ENCODE measurements at regions not wholly inside any gene's neighbourhood (a gene's known extent, or its start where the extent isn't known, plus 50 kb on each side); places are given as distances from the start of the nearest gene placed in this dataset.
"Not testable (repeated sequence)": the region's sequence is repeated elsewhere in the genome, so short reads cannot be mapped to it uniquely, and the experiment has no call there.

- peaks cover 17% of the 10 kb centered on the region for H3K4me1 Mint-ChIP-seq
- POLR2A ChIA-PET: no interaction called here
- CTCF ChIA-PET: no interaction called here
- H3K9me3 Mint-ChIP-seq: no peaks in the 10 kb centered on the region
- H3K27ac Mint-ChIP-seq: no peak overlapping the region
- no peak for ATAC-seq
- no peaks in the 10 kb centered on the region for H3K36me3 Mint-ChIP-seq
- no peak for DNase-seq (ENCODE audit: low spot score)
- no peaks in the 10 kb centered on the region for H3K27me3 Mint-ChIP-seq (ENCODE audit: low read depth)
- H3K4me3 Mint-ChIP-seq: no peak overlapping the region
- TF ChIP-seq FOXK1 (CRISPR knock-in tag; IDR thresholded peaks at IDR 0.05) (no peak), MYBL2 (CRISPR knock-in tag; IDR thresholded peaks at IDR 0.05) (no peak), RORB (CRISPR knock-in tag; IDR thresholded peaks at IDR 0.05) (no peak), MLX (CRISPR knock-in tag; IDR thresholded peaks at IDR 0.05) (no peak), SMAD4 (CRISPR knock-in tag; IDR thresholded peaks at IDR 0.05) (no peak), RELA (CRISPR knock-in tag; IDR thresholded peaks at IDR 0.05; ENCODE audit: borderline replicate concordance) (no peak), ZNF396 (CRISPR knock-in tag; IDR thresholded peaks at IDR 0.05; ENCODE audit: borderline replicate concordance) (no peak), MAX (CRISPR knock-in tag; IDR thresholded peaks at IDR 0.05) (no peak), ZSCAN18 (CRISPR knock-in tag; IDR thresholded peaks at IDR 0.05) (no peak), IRF2 (CRISPR knock-in tag; IDR thresholded peaks at IDR 0.05; ENCODE audit: borderline replicate concordance, low read depth) (no peak), PREB (CRISPR knock-in tag; IDR thresholded peaks at IDR 0.05; ENCODE audit: borderline replicate concordance) (no peak), STAT6 (CRISPR knock-in tag; conservative IDR thresholded peaks at IDR 0.05; ENCODE audit: low read depth) (no peak), ZNF512 (CRISPR knock-in tag; IDR thresholded peaks at IDR 0.05; ENCODE audit: borderline replicate concordance) (no peak), ZNF219 (CRISPR knock-in tag; IDR thresholded peaks at IDR 0.05; ENCODE audit: borderline replicate concordance) (no peak), TCF7 (CRISPR knock-in tag; IDR thresholded peaks at IDR 0.05; ENCODE audit: low read depth) (no peak), E2F1 (CRISPR knock-in tag; IDR thresholded peaks at IDR 0.05) (no peak)
Observed at GRCh38 chr13:73809561-73809960, 324.6 kb downstream of the KLF12 start.

- no peaks in the 10 kb centered on the region for H3K36me3 Mint-ChIP-seq
- ATAC-seq: no peak
- POLR2A ChIA-PET: no interaction called here
- TF ChIP-seq NFYB (CRISPR knock-in tag; conservative IDR thresholded peaks at IDR 0.05; ENCODE audit: low read depth) (no peak), TCF7 (CRISPR knock-in tag; IDR thresholded peaks at IDR 0.05; ENCODE audit: low read depth) (no peak), ESRRA (CRISPR knock-in tag; IDR thresholded peaks at IDR 0.05; ENCODE audit: borderline replicate concordance) (no peak), ZSCAN18 (CRISPR knock-in tag; IDR thresholded peaks at IDR 0.05) (no peak), MYBL2 (CRISPR knock-in tag; IDR thresholded peaks at IDR 0.05) (no peak), CTCF (IDR thresholded peaks at IDR 0.05) (no peak)
- DNase-seq (ENCODE audit: low spot score): no peak
- no peak overlapping the region for H3K27ac Mint-ChIP-seq
- H3K9me3 Mint-ChIP-seq: no peaks in the 10 kb centered on the region
- H3K4me3 Mint-ChIP-seq: no peak overlapping the region
- CTCF ChIA-PET: no interaction called here
- peaks cover 17% of the 10 kb centered on the region for H3K4me1 Mint-ChIP-seq
- no peaks in the 10 kb centered on the region for H3K27me3 Mint-ChIP-seq (ENCODE audit: low read depth)
Observed at GRCh38 chr13:73808318-73808717, 325.9 kb downstream of the KLF12 start.

GRCh38 chr13:73805326-73805958, 328.8 kb downstream of the KLF12 start:
- peaks cover 17% of the 10 kb centered on the region for H3K4me1 Mint-ChIP-seq
- H3K36me3 Mint-ChIP-seq; H3K4me3 Mint-ChIP-seq; DNase-seq (ENCODE audit: low spot score); H3K27me3 Mint-ChIP-seq (ENCODE audit: low read depth); H3K9me3 Mint-ChIP-seq; H3K27ac Mint-ChIP-seq; POLR2A ChIA-PET; ATAC-seq: not testable (repeated sequence)
- CTCF ChIA-PET: interaction anchor here (0.9 kb wide), 1 partner anchor 38 kb away, joined by 4 read pairs; no protein-coding TSS in a partner anchor

All from WTC11 (cell line).